GM20000 (cell line): ENCODE measurements at regions not wholly inside any gene's neighbourhood (a gene's known extent, or its start where the extent isn't known, plus 50 kb on each side); places are given as distances from the start of the nearest gene placed in this dataset.

ENCODE experiments used
- DNase-seq: peaks from one replicate; pipeline ENCODE4 v3.0.0; 2012; ENCODE audit warnings: low spot score
- TF ChIP-seq, protein P1 (sequence below): IDR thresholded peaks from 2 replicates; pipeline ENCODE4 v1.5.1; 2012; ENCODE audit warnings: mild to moderate bottlenecking, control low read depth; ENCODE audit errors: extremely low read depth, missing control alignments

DNA sequence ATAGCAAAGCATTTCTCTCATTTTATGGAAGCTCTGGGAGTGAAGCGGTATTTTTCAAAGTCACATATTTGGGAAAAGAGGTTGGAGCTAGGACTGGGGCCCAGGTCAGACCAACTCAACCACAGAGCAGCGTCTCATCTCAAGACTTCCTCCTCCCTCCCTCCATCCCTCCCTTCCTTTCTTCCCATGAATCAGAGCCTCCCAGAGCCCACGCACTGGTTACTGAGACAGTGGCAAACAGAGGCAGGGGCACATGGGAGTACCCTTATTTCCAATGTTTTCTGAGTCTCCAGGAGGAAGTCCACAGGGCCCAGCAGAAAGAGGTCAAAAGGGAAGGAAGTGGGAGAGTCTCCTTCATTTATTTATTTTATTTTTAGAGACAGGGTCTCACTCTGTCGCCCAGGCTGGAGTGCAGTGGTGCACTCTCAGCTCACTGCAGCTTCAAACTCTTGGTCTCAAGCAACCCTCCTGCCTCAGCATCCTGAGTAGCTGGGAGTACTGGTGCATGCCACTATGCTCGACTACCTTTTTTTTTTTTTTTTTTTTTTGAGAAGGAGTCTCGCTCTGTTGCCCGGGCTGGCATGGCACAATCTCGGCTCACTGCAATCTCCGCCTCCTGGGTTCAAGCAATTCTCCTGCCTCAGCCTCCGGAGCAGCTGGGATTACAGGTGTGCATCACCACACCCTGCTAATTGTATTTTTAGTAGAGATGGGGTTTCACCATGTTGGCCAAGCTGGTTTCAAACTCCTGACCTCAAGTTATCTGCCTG, 52.5 kb upstream of the CDKN2AIPNL start:
- TF ChIP-seq, protein P1, sequence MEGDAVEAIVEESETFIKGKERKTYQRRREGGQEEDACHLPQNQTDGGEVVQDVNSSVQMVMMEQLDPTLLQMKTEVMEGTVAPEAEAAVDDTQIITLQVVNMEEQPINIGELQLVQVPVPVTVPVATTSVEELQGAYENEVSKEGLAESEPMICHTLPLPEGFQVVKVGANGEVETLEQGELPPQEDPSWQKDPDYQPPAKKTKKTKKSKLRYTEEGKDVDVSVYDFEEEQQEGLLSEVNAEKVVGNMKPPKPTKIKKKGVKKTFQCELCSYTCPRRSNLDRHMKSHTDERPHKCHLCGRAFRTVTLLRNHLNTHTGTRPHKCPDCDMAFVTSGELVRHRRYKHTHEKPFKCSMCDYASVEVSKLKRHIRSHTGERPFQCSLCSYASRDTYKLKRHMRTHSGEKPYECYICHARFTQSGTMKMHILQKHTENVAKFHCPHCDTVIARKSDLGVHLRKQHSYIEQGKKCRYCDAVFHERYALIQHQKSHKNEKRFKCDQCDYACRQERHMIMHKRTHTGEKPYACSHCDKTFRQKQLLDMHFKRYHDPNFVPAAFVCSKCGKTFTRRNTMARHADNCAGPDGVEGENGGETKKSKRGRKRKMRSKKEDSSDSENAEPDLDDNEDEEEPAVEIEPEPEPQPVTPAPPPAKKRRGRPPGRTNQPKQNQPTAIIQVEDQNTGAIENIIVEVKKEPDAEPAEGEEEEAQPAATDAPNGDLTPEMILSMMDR: no peak
- no peak for DNase-seq

DNA sequence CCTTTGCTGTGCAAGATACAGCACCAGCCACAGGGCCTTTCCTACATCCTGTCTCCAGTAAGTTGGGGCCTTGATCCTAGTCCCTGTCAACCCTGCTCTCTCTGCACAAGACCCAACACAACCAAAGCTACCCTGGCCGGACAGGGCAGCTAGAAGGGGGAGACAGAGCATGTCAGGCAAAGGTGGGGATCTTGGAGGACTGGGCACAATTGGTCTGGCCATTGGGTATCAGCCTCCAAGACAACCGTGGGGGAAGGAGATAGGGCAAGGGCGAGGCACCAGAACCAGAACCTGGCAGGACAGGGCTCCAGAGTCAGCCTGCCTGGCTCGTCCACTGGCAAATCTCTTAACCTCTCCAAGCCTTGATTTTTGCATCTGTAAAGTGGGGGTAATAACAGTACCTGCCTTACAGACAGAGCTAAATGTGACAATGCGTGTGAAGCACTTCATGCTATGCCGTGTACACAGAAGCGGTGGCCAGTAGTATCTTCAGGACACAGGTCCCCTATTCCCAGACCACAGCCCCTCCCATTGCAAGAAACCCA, 51.6 kb upstream of the CDKN2AIPNL start:
- TF ChIP-seq, protein P1: no peak
- peak; percentile 8 for DNase-seq

DNA sequence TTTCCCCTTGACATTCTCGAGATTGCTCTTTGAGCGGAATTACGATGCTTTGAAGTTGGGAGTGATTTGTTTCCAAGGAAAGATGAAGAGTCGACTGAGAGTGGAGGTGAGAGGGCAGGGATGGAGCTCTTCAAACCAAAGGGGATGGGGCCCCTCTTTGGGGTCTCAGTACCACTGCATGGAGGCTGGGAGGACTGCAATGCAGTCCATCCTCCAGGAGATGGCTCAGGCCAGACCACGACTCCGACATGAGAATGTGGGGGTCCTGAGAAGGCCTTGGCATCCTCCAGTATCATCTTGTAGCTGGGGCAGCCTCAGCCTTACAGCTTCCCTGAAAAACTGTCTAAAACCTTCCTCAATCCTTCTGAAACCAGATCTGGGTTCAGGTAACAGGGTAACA, 51.1 kb upstream of the CDKN2AIPNL start:
- peak; percentile 3 for DNase-seq
- TF ChIP-seq, protein P1: no peak

DNA sequence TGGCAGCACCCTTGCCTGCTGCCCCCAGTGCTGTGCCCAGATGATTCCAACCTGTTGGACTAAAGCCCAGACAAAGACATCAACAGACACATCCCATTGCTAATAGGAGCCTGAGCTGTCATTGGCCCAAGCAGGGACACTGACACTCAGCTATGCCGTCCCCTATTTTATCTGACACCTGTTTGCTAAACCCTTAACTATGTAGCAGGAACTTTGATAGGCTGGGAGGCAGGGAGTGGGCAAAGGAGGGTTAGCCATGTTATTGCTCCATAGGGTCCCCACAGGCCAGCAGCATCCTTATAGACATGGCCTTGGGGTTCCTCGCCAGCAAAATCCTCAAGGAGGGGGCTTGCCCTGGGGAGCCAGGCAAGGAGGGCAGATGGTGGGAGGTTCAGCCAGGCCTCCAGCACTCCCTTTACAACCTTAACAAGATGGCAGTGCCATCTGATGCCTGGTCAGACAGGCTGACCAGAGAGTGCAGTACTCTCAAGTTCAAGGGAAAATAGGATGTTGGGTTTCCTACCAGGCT, 50.4 kb upstream of the CDKN2AIPNL start:
- DNase-seq: no peak
- TF ChIP-seq, protein P1: no peak
